SK-N-SH treated with all-trans-retinoic acid at 6 μM for 48 hours (cell line): ENCODE measurements at regions not wholly inside any gene's neighbourhood (a gene's known extent, or its start where the extent isn't known, plus 50 kb on each side); places are given as distances from the start of the nearest gene placed in this dataset.

Experiments used
- ATAC-seq: fragments of 200-7000 bp; cut with Tn5 transposase; 3 replicates; pipeline ENCODE4 v1.9.1; 2020; ENCODE audit warnings: mild to moderate bottlenecking, moderate library complexity
- ARNTL ChIP-seq: fragments of 450-650 bp; formaldehyde crosslinking; IDR thresholded peaks from 2 replicates; pipeline ENCODE4 v1.5.0; 2020; ENCODE audit warnings: low read depth, mild to moderate bottlenecking, moderate library complexity, borderline replicate concordance
- BACH2 ChIP-seq: fragments of 250-450 bp; sonication (Bioruptor Pico); IDR thresholded peaks from 2 replicates; pipeline ENCODE4 v1.9.0; 2021; ENCODE audit warnings: mild to moderate bottlenecking, borderline replicate concordance
- CREB5 ChIP-seq: fragments of 250-450 bp; sonication (Bioruptor Pico); IDR thresholded peaks from 2 replicates; pipeline ENCODE4 v1.5.1; 2020; ENCODE audit warnings: low read depth, mild to moderate bottlenecking, moderate library complexity
- CSDC2 ChIP-seq: fragments of 250-450 bp; sonication (Bioruptor Pico); IDR thresholded peaks from 2 replicates; pipeline ENCODE4 v1.5.0; 2020; ENCODE audit warnings: mild to moderate bottlenecking, moderate library complexity
- ESRRG ChIP-seq: fragments of 250-450 bp; sonication (Bioruptor Pico); IDR thresholded peaks from 2 replicates; pipeline ENCODE4 v1.6.1; 2021; ENCODE audit warnings: mild to moderate bottlenecking
- GLIS3 ChIP-seq: fragments of 250-450 bp; sonication (Bioruptor Pico); IDR thresholded peaks from 2 replicates; pipeline ENCODE4 v1.5.0; 2020; ENCODE audit warnings: mild to moderate bottlenecking, moderate library complexity
- ISL1 ChIP-seq: fragments of 250-450 bp; sonication (Bioruptor Pico); IDR thresholded peaks from 2 replicates; pipeline ENCODE4 v2.1.2; 2022; ENCODE audit warnings: mild to moderate bottlenecking, moderate library complexity
- OSR1 ChIP-seq: fragments of 250-450 bp; sonication (Bioruptor Pico); IDR thresholded peaks from 2 replicates; pipeline ENCODE4 v1.8.0; 2022; ENCODE audit warnings: moderate library complexity, mild to moderate bottlenecking, inconsistent platforms
- POU6F1 ChIP-seq: fragments of 250-450 bp; sonication (Bioruptor Pico); IDR thresholded peaks from 2 replicates; pipeline ENCODE4 v1.8.0; 2021; ENCODE audit warnings: low read depth, mild to moderate bottlenecking, moderate library complexity, borderline replicate concordance
- PPARA ChIP-seq: fragments of 250-450 bp; sonication (Bioruptor Pico); IDR thresholded peaks from 2 replicates; pipeline ENCODE4 v1.5.0; 2020; ENCODE audit warnings: mild to moderate bottlenecking, borderline replicate concordance
- RARB ChIP-seq: fragments of 250-450 bp; sonication (Bioruptor Pico); IDR thresholded peaks from 2 replicates; pipeline ENCODE4 v1.8.0; 2021; ENCODE audit warnings: mild to moderate bottlenecking, moderate library complexity
- SNAI2 ChIP-seq: fragments of 250-450 bp; sonication (Bioruptor Pico); IDR thresholded peaks from 2 replicates; pipeline ENCODE4 v1.5.0; 2020; ENCODE audit warnings: mild to moderate bottlenecking, moderate library complexity
- TCF4 ChIP-seq: fragments of 250-450 bp; sonication (Bioruptor Pico); IDR thresholded peaks from 2 replicates; pipeline ENCODE4 v1.8.0; 2021; ENCODE audit warnings: mild to moderate bottlenecking, moderate library complexity, borderline replicate concordance
- TOX ChIP-seq: fragments of 250-450 bp; sonication (Bioruptor Pico); IDR thresholded peaks from 2 replicates; pipeline ENCODE4 v1.8.0; 2021; ENCODE audit warnings: mild to moderate bottlenecking, moderate library complexity, borderline replicate concordance
- TSHZ2 ChIP-seq: fragments of 250-450 bp; sonication (Bioruptor Pico); IDR thresholded peaks from 2 replicates; pipeline ENCODE4 v1.5.0; 2020; ENCODE audit warnings: mild to moderate bottlenecking, moderate library complexity
- ZC3H10 ChIP-seq: fragments of 250-450 bp; sonication (Bioruptor Pico); IDR thresholded peaks from 2 replicates; pipeline ENCODE4 v1.5.1; 2021; ENCODE audit warnings: mild to moderate bottlenecking, moderate library complexity
- ZFP3 ChIP-seq: fragments of 250-450 bp; sonication (Bioruptor Pico); IDR thresholded peaks from 2 replicates; pipeline ENCODE4 v1.5.0; 2020; ENCODE audit warnings: mild to moderate bottlenecking, moderate library complexity
- ZFP30 ChIP-seq: fragments of 450-650 bp; formaldehyde crosslinking; IDR thresholded peaks from 2 replicates; pipeline ENCODE4 v1.5.0; 2022; ENCODE audit warnings: mild to moderate bottlenecking, moderate library complexity
- ZNF565 ChIP-seq: fragments of 450-650 bp; formaldehyde crosslinking; conservative IDR thresholded peaks from 2 replicates; pipeline ENCODE4 v1.5.0; 2020; ENCODE audit warnings: low read depth, mild to moderate bottlenecking, moderate library complexity
- ZNF70 ChIP-seq: fragments of 450-650 bp; formaldehyde crosslinking; IDR thresholded peaks from 2 replicates; pipeline ENCODE4 v1.5.0; 2020; ENCODE audit warnings: mild to moderate bottlenecking, moderate library complexity
- ZNF8 ChIP-seq: fragments of 450-650 bp; formaldehyde crosslinking; IDR thresholded peaks from 2 replicates; pipeline ENCODE4 v1.5.0; 2020; ENCODE audit warnings: mild to moderate bottlenecking, moderate library complexity
- TF ChIP-seq, protein P1 (sequence below): fragments of 250-450 bp; sonication (Bioruptor Pico); IDR thresholded peaks from 2 replicates; pipeline ENCODE4 v1.5.1; 2021; ENCODE audit warnings: mild to moderate bottlenecking, moderate library complexity
- TF ChIP-seq, protein P2 (sequence below): fragments of 250-450 bp; sonication (Bioruptor Pico); IDR thresholded peaks from 2 replicates; pipeline ENCODE4 v1.8.0; 2020; ENCODE audit warnings: mild to moderate bottlenecking, moderate library complexity, borderline replicate concordance

DNA sequence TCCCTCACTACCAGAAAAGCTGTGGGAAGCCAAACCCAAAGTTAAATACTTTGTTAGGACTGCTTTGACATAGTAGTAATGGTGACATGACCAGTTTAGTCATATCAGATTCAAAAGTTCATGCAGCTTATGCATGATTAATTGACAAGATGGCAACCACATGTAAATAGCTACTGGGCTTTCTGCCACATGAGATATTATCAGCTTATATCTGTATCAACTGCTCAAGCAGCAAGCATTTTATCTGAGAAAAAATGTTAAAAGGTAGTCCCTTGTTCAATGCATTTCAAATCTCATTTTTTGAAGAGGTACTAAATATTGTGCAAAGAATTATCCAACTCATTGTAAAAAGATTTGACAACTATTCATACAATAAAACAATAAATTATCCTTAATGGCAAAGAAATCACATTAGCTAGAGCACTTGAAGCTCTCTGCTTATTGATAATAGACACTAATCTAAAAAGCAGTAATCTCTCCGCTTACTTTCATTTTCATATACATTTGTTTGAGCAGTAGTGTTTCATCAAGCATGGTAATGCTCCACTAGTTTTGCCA is 993.6 kb upstream of the NXPH2 start:
- no peak for TF ChIP-seq RARB (CRISPR knock-in tag)
- no peak for TF ChIP-seq OSR1 (CRISPR knock-in tag)
- TF ChIP-seq POU6F1 (CRISPR knock-in tag) = peak; percentile 94; the same call in 1 of the 2 replicates
- peak; percentile 96 for TF ChIP-seq TCF4 (CRISPR knock-in tag)
- no peak for TF ChIP-seq TOX (CRISPR knock-in tag)
- TF ChIP-seq TSHZ2 (CRISPR knock-in tag) = peak; percentile 99
- TF ChIP-seq ISL1 = peak; percentile 100
- TF ChIP-seq, protein P1, sequence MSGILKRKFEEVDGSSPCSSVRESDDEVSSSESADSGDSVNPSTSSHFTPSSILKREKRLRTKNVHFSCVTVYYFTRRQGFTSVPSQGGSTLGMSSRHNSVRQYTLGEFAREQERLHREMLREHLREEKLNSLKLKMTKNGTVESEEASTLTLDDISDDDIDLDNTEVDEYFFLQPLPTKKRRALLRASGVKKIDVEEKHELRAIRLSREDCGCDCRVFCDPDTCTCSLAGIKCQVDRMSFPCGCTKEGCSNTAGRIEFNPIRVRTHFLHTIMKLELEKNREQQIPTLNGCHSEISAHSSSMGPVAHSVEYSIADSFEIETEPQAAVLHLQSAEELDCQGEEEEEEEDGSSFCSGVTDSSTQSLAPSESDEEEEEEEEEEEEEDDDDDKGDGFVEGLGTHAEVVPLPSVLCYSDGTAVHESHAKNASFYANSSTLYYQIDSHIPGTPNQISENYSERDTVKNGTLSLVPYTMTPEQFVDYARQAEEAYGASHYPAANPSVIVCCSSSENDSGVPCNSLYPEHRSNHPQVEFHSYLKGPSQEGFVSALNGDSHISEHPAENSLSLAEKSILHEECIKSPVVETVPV (CRISPR knock-in tag) = peak; percentile 92
- TF ChIP-seq BACH2 = no peak
- peak; percentile 66; the same call in 1 of the 2 replicates for TF ChIP-seq ZNF8 (CRISPR knock-in tag)
- TF ChIP-seq ESRRG (CRISPR knock-in tag) = peak; percentile 86
- TF ChIP-seq ARNTL (CRISPR knock-in tag) = no peak
- TF ChIP-seq GLIS3 (CRISPR knock-in tag) = peak; percentile 93
- no peak for TF ChIP-seq ZNF70 (CRISPR knock-in tag)
- peak; percentile 70 for TF ChIP-seq ZFP3 (CRISPR knock-in tag)
- TF ChIP-seq SNAI2 (CRISPR knock-in tag) = no peak
- no peak for TF ChIP-seq CSDC2 (CRISPR knock-in tag)
- TF ChIP-seq PPARA (CRISPR knock-in tag) = no peak
- peak; percentile 91 for TF ChIP-seq CREB5
- no peak; the same call in 1 of the 2 replicates for TF ChIP-seq ZFP30 (CRISPR knock-in tag)
- TF ChIP-seq, protein P2, sequence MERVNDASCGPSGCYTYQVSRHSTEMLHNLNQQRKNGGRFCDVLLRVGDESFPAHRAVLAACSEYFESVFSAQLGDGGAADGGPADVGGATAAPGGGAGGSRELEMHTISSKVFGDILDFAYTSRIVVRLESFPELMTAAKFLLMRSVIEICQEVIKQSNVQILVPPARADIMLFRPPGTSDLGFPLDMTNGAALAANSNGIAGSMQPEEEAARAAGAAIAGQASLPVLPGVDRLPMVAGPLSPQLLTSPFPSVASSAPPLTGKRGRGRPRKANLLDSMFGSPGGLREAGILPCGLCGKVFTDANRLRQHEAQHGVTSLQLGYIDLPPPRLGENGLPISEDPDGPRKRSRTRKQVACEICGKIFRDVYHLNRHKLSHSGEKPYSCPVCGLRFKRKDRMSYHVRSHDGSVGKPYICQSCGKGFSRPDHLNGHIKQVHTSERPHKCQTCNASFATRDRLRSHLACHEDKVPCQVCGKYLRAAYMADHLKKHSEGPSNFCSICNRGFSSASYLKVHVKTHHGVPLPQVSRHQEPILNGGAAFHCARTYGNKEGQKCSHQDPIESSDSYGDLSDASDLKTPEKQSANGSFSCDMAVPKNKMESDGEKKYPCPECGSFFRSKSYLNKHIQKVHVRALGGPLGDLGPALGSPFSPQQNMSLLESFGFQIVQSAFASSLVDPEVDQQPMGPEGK (CRISPR knock-in tag) = no peak; the same call in 1 of the 2 replicates
- TF ChIP-seq ZNF565 (CRISPR knock-in tag) = no peak
- no peak for TF ChIP-seq ZC3H10 (CRISPR knock-in tag)
- TF ChIP-seq, all 23 proteins: peak for 10
- ATAC-seq = peak; percentile 55; the same call in 2 of the 3 replicates

- no peak for ATAC-seq
- TF ChIP-seq, protein P1 (CRISPR knock-in tag) = peak; percentile 60; the same call in 1 of the 2 replicates
- TF ChIP-seq TCF4 (CRISPR knock-in tag) = peak; percentile 90
- TF ChIP-seq BACH2 = no peak
- peak; percentile 86 for TF ChIP-seq TSHZ2 (CRISPR knock-in tag)
- TF ChIP-seq ZC3H10 (CRISPR knock-in tag) = no peak
- no peak for TF ChIP-seq CSDC2 (CRISPR knock-in tag)
- TF ChIP-seq ZFP30 (CRISPR knock-in tag) = no peak
- TF ChIP-seq ZNF70 (CRISPR knock-in tag) = no peak
- peak; percentile 88 for TF ChIP-seq ISL1
These were observed 989.4 kb upstream of the NXPH2 start for GRCh38 chr2:139769633-139770032.
